GM23338 (cell line): ENCODE measurements at regions not wholly inside any gene's neighbourhood (a gene's known extent, or its start where the extent isn't known, plus 50 kb on each side); places are given as distances from the start of the nearest gene placed in this dataset.

ENCODE experiments used
- ATAC-seq: fragments of 200-7000 bp; cut with Tn5 transposase; 3 replicates; pipeline ENCODE4 v1.9.1; 2020
- DNase-seq: peaks from one replicate; pipeline ENCODE4 v3.0.0-alpha.2; 2015; ENCODE audit warnings: low spot score
- H2AFZ ChIP-seq: fragments of 200-600 bp; sonication (generic); 2 replicates; pipeline ENCODE4 v1.8.0; 2016; ENCODE audit warnings: antibody characterized with exemption, mild to moderate bottlenecking, moderate library complexity
- H3F3A ChIP-seq: fragments of 200-600 bp; sonication (generic); replicated peaks from 2 replicates; pipeline ENCODE4 v1.8.0; 2017; ENCODE audit warnings: antibody characterized with exemption, mixed run types, low read depth
- H3K27ac ChIP-seq: fragments of 200-600 bp; sonication (generic); 2 replicates; pipeline ENCODE4 v1.6.1; 2016; ENCODE audit warnings: low read depth
- H3K27me3 ChIP-seq: fragments of 200-600 bp; sonication (generic); 2 replicates; pipeline ENCODE4 v1.8.0; 2016; ENCODE audit warnings: mild to moderate bottlenecking, mixed run types, moderate library complexity; ENCODE audit not compliant: insufficient read depth
- H3K36me3 ChIP-seq: fragments of 200-600 bp; sonication (generic); 2 replicates; pipeline ENCODE4 v1.8.0; 2016; ENCODE audit warnings: mild to moderate bottlenecking; ENCODE audit not compliant: insufficient read depth
- H3K4me1 ChIP-seq: fragments of 200-600 bp; sonication (generic); 2 replicates; pipeline ENCODE4 v1.8.0; 2016; ENCODE audit warnings: mild to moderate bottlenecking, moderate library complexity; ENCODE audit not compliant: insufficient read depth
- H3K4me2 ChIP-seq: fragments of 200-600 bp; sonication (generic); 2 replicates; pipeline ENCODE4 v1.7.1; 2017; ENCODE audit warnings: mixed run types
- H3K4me3 ChIP-seq: fragments of 200-600 bp; sonication (generic); 2 replicates; pipeline ENCODE4 v1.6.1; 2016; ENCODE audit warnings: mixed run types
- H3K79me2 ChIP-seq: fragments of 200-600 bp; sonication (generic); replicated peaks from 2 replicates; pipeline ENCODE4 v1.8.0; 2017; ENCODE audit warnings: mild to moderate bottlenecking; ENCODE audit not compliant: insufficient read depth
- H3K9me2 ChIP-seq: fragments of 200-600 bp; sonication (generic); 2 replicates; pipeline ENCODE4 v1.8.0; 2017; ENCODE audit not compliant: insufficient read depth
- H4K20me1 ChIP-seq: fragments of 200-600 bp; sonication (generic); replicated peaks from 2 replicates; pipeline ENCODE4 v1.8.0; 2017; ENCODE audit warnings: mild to moderate bottlenecking; ENCODE audit not compliant: insufficient read depth
- H3K27ac Mint-ChIP-seq: 2 replicates; pipeline ENCODE4 v1.8.0; 2020; ENCODE audit warnings: inconsistent platforms, mild to moderate bottlenecking, moderate library complexity, mixed read lengths
- H3K27me3 Mint-ChIP-seq: 3 replicates; pipeline ENCODE4 v1.8.0; 2022; ENCODE audit warnings: low read depth, mild to moderate bottlenecking, moderate library complexity, mixed read lengths, inconsistent platforms; ENCODE audit not compliant: insufficient read depth, poor library complexity
- H3K36me3 Mint-ChIP-seq: 3 replicates; pipeline ENCODE4 v1.8.0; 2021; ENCODE audit warnings: low read depth, mild to moderate bottlenecking, inconsistent platforms, moderate library complexity, mixed read lengths
- H3K4me1 Mint-ChIP-seq: 3 replicates; pipeline ENCODE4 v1.8.0; 2020; ENCODE audit warnings: mild to moderate bottlenecking, inconsistent platforms, mixed read lengths
- H3K4me3 Mint-ChIP-seq: 3 replicates; pipeline ENCODE4 v1.8.0; 2021; ENCODE audit warnings: moderate library complexity, mild to moderate bottlenecking, inconsistent platforms, mixed read lengths
- H3K9me3 Mint-ChIP-seq: 3 replicates; pipeline ENCODE4 v1.8.0; 2020; ENCODE audit warnings: moderate library complexity, mild to moderate bottlenecking, inconsistent platforms, mixed read lengths
- CREB1 ChIP-seq: fragments of 250-450 bp; sonication (Bioruptor Pico); IDR thresholded peaks from 2 replicates; pipeline ENCODE4 v1.5.0; 2020; ENCODE audit warnings: low read depth, mild to moderate bottlenecking, moderate library complexity
- REST ChIP-seq: IDR thresholded peaks from one replicate; pipeline ENCODE4 v1.6.1; 2018; ENCODE audit warnings: antibody characterized with exemption; ENCODE audit not compliant: unreplicated experiment
- ZNF462 ChIP-seq: fragments of 250-450 bp; sonication (Bioruptor Pico); IDR thresholded peaks from 2 replicates; pipeline ENCODE4 v1.5.0; 2020; ENCODE audit warnings: mild to moderate bottlenecking, moderate library complexity

- Mint-ChIP-seq H3K27ac (no peak overlapping the region), H3K4me1 (peaks cover 10% of the 10 kb centered on the region; the same call in 1 of the 3 replicates), H3K36me3 (no peaks in the 10 kb centered on the region), H3K27me3 (peaks cover 11% of the 10 kb centered on the region), H3K4me3 (no peak overlapping the region), H3K9me3 (no peaks in the 10 kb centered on the region)
- Histone ChIP-seq H3K27me3 (no peaks in the 10 kb centered on the region), H3K79me2 (no peaks in the 10 kb centered on the region), H4K20me1 (no peaks in the 10 kb centered on the region), H3K4me3 (no peak overlapping the region), H2AFZ (no peak overlapping the region), H3K4me1 (no peaks in the 10 kb centered on the region), H3K4me2 (no peak overlapping the region), H3K27ac (no peak overlapping the region), H3K9me2 (no peaks in the 10 kb centered on the region), H3K36me3 (no peaks in the 10 kb centered on the region; the same call in 1 of the 2 replicates), H3F3A (no peaks in the 10 kb centered on the region)
- DNase-seq (no peak), ATAC-seq (no peak)
- TF ChIP-seq CREB1, result no peak
- no peak for TF ChIP-seq REST
- no peak for TF ChIP-seq ZNF462 (CRISPR knock-in tag)
Observed at GRCh38 chr20:60212695-60213094, 254.5 kb downstream of the CDH26 start.
